HG02571 (cell line): ENCODE measurements at regions not wholly inside any gene's neighbourhood (a gene's known extent, or its start where the extent isn't known, plus 50 kb on each side); places are given as distances from the start of the nearest gene placed in this dataset.
A peak's percentile ranks its signal among the peaks of the same experiment; 100 is the strongest.
"Not testable (repeated sequence)": the region's sequence is repeated elsewhere in the genome, so short reads cannot be mapped to it uniquely, and the experiment has no call there.

ENCODE experiments used
- ATAC-seq: cut with Tn5 transposase; IDR thresholded peaks from one replicate; pipeline ENCODE4 v1.9.1; 2021; ENCODE audit warnings: mild to moderate bottlenecking, moderate library complexity; ENCODE audit not compliant: unreplicated experiment

DNA sequence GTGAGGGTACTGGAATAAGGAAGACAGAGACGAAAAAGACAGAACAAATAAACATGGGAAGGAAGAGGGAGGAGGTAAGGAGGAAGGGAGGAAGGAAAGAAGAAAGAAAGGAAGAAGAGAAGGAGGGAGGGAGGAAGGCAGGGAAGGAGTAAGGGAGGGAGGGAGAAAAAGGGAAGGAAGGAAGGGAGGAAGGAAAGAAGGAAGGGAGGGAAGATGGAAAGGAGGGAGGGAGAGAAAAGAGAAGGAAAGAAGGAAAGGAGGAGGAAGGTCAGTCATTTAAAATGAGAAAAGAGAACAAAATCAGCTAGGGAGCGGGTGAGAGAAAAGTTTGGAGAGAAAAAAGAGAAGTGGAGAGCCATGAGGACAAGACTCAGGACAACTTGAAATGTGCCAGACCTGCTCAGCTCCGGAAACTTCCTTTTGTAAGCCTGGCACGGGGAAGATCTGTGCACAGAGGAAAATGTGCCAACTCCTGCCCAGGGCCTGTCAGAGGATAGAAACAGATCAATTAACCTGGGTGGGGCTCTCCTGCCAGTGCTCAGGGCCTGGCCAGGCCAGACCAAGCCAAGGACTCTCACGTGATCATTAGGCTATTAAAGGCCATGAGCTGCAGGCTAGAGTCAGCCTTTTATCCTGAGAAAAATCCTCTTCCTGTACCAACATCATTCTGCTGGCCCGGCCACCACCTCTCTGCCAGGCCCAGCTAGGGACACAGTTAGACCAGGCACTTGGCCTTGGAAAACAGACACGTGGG lies 50.1 kb upstream of the BCL6 start:
- ATAC-seq, result no peak

DNA sequence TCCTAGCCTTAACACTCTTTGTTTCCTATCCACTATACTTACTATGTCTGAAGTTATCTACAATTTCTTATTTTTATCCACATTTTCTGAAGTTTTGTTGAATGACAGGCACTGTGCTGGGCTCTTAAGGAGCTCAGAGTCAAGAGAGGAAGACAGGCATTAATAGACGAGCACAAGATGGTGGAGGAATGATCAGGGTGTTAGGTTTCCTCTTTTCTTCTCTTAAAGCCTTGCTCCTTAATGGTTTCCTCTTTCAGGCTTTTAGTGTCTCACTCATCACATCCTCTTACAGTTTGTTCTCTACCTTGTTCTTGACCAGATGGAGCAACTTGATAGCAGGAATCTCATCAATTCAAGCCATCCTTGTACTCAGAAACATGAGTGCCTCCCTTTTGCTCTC lies 52.9 kb upstream of the BCL6 start:
- ATAC-seq, result no peak

DNA sequence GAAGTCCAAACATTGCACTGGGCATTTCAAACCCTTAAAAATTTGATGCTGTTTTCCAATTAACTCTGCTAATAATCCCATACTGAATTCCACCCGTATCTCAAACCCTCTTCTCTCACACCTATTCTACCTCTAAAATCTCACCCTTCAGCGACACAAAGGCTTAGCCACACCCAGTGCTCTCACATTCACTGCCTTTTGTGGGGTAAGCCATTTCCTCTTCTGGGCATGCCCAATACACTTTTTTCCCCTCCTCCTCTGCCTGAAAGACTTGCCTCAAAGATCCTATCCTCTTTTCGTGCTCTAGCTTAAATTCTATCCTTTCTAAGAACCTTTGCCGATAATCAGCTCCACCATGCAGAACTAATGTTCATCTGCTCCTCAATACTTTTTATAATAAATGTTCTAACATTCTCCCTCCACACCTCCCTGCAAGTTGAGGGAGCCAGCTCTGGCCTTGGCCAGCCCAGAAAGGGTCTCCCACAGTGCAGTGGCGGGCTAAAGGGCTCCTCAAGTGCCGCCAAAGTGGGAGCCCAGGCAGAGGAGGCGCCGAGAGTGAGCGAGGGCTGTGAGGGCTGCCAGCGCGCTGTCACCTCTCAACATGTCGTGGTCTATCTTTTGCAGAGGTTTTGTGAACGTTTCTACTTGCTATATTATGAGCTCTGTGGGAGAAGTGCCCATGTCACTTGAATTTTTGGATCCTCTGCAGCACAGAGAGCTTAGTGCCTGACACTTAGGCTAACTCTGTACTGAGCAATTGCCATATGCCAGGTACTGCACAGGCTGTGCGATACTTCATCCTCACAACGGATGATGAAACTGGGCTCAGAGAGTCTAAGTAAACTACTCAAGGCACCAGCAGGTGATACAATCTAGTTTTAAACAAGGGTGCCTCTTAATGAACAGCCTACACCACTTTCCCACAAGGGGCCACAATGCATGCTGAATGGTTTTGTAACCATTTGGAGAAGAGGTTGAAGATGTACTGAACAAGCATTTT lies 53.6 kb upstream of the BCL6 start:
- ATAC-seq, result no peak

DNA sequence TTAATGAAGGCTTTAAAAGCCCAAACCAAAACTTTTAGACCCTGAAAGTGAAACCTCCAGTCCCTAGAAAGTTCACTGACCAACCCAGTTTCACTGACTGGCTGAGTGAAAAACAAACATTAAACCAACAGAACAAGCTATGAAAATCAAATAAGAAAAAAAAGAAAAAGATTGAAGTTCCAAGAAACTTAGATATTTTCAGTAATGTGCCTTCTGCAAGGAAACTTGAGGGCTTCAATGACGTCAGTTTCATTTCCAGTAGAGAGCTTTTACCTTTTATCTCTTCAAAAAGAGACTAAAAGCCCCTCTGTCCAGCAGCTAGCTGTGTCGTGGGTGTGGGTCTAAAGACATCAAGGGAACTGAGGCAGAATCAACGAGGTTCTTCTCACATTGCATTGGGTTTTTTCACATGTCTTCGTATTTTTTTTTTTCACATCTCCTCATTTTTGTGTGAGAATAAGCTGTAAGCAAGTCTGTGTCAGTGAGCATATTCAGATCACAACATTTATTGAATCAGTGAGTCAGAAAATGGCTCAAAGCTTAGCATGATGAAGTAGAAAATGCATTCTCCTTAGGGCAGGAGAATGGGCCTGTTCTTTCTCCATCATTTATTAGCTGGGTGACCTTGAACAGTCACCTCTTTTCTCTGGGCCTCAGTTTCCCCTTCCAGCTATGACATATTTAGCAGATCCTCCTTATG lies 54.8 kb upstream of the BCL6 start:
- no peak for ATAC-seq

DNA sequence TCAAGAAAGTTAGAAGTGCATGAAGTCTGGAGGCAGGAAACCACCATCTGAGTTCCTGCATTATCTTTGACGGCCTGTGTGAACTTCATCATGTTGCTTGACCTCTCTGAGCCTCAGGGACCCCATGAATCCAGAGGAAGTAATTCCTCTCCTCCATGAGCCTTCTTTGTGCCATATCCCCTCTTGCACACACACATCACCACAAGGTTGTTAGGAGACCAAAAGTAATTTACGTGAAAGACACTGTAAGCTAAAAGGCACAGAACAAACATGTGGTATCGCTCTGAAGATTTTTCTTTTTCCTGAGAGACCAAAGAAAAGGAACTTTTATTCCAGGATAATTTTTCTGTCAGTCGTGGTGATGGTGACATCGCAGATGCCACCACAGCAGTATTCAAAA lies 55.9 kb upstream of the BCL6 start:
- no peak for ATAC-seq

DNA sequence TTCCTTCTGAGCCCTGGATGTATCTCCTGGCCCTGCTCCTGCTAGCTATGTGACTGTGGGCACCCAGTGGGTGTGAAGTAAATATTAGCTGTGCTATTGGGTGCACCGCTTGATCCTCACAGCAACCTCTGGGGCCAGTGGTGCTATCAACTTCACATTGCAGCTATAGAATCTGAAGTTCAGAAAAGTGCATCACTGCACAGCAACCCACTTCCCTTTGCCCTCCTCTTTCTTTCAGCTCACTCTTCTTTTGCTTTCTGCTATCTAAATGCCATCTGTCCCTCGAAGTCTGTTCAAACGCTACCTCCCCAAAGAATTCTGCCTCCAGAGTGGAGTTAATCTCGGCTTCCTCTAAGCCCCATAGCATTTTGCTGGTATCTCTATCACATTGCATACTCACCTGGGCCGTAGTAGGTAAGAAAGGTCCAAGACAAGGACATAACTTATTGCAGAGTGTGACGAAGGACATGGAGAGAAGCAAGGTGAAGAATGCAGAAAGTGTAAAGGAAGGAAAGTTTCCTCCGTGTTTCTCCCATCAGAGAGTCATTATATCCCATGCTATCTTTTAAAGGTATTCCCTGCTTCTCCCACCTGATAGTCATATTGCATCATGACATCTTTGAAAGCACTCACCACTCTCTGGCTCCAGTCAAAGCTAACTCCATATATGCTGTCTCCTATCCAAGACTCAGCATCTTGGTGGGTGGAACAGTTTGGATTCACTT lies 57.1 kb upstream of the BCL6 start:
- no peak for ATAC-seq

DNA sequence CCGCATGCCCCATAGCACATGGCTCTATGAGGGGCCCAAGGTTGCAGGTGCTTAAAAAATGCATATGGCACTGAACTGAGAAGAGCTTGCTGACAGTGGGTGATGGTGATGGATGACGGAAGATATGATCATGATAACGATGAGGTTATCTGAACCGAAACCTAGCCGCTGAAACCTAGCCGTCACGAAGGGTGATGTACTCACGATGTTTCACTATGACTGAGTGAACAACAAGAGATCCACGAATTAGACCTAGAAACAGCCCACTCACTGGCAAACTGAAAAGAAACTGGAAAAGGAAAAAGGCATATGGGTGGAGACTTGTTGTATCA lies 57.6 kb upstream of the BCL6 start:
- peak; percentile 88 for ATAC-seq

DNA sequence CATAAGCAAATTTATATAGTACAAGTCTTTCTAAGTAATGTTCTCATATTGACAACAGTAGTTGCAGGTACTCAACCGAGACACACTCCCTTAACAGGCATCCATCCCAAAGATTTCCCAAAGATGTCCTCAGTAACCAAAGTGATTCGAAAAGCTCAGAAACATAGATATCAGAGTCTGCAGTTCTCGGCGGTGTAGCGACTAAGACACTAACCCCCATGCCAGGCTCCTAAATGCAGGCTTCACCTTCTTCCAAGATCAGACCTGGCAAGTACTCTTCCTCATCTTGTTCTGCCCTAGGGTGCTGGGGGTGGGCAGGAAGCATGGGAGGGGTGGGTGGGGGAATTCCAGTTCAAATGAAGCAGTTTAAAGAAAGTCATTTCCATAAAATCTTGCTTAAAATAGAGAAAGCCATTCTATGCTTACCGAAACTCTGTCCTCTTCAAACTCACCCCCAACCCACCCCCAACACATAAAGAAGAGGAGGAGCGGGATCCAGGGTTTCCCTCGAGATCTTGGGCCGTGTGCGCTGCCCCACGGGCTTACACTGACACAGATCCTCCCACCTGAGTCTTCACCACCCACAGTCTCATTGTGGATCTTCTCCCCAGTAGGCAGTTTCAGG lies 59.0 kb upstream of the BCL6 start:
- no peak for ATAC-seq

DNA sequence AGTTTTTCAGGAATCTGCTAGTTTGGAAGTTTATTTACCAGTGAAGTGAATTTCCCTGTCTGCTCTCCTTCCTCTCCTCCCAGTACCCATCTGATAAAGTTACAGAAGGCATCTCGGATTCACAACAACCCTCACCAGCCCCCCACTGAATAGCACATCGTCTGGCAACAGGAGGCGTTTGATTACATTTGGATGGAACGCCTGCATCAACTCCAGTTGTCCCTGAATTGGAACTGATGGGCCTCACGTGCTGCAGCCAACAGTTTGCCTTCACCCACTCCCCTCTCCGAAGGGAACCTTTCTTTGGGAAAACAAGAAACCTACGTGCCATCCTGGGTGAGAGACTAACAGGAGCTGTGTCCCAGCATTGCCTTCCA lies 59.5 kb upstream of the BCL6 start:
- no peak for ATAC-seq

DNA sequence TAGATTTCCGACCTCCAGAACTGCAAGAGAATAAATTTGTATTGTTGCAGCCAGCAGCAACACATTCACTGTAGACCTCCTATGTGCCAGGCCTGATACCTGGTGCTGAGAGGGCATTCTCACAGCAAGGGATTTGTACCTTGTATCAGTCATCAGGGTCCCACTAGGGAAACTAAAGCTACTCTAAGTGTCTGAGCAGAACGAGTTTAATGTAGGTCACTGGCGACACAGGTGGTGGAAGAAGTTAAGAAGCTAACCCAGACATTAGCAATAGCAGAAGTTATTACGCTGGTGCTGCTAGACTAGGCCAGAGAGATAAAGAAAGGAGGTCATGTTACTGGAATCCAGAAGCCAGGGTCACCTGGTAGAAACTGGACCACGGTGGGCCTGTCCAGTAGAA lies 60.5 kb upstream of the BCL6 start:
- ATAC-seq, result no peak

DNA sequence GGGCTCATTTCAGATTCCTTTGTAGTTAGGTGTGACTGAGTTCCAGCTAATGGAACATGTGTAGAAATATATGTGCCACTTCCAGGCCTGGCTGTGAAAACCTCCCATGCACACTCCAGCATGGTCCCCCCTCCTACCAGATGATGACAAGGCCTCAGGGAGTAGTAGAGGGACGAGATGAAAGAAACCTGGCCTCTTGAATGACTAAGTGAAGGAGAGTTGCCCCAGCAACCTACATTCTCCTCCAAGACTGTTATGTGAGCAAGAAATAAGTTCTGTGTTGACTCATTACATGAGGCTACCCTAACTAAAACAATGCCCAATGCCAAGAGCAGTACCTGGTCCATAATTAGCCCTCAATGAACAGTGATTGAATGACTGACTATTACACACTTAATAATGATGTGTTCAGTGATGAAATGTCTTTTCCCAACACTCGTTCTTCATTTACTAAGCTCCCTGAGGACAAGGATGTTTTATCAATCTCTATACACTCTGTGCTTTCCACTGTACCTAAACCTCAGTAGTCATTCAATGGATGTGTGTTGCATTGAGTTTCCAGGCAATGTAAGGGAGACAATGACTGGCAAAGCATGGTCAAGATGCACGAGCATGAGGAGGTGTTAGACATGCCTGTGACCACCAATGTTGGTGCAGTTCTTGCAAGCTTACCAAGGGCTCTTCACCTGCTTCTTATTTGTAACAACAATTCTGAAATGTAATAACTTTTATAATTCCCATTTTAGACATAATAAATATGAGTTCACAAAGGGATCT lies 62.0 kb upstream of the BCL6 start:
- no peak for ATAC-seq

DNA sequence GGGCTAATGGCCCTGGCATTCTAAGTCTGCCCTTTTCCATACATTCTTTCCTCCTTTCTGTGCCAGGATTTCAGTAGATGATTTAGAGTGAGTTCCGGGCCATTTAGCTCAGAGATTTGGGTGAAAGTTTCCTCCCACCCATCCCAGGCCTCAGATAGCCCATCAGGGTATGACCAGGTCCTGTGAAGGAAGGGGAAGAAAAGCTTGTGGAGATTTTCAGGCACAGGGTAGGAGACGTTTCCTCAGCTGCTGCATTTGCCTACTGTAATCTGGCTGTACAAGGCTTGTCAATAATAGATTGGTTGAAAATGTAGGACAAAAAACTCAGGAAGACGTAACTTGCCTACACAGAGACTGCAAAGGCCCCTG lies 63.2 kb upstream of the BCL6 start:
- no peak for ATAC-seq

DNA sequence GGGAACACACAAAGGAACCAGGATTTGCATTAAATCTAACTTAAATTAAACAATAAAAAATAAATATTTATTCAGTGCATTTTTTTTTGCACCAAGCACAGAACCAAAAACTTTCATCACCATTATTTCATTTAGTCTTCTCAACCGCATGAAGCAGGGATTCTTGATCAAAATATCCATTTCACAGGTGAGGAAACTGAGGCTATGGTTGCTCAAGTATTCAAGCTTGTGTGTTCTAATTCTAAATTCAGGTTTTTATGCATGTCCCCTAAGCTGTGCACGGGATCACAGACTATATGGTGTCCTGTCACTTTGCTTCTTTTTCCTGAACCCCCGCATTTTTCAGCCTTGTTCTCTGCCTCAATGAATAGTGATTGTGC lies 64.3 kb upstream of the BCL6 start:
- ATAC-seq, result no peak

DNA sequence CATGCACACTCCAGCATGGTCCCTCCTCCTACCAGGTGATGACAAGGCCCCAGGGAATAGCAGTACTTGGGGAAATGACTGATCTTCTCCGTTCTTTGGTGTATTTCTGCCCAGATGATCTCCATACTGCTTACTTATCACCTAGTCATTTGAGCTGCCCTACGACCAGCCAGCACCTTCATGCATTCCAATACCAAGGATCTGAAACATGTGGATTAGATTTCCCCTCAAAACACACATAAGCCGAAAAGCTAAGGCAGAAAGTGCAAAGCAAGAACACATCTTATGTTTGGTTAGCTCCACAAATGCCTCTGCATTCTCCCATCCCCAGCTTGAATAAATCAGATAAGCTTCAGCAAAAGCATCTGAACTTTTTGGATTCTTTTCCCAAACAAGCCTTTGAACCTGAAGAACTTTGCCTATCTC lies 64.8 kb upstream of the BCL6 start:
- no peak for ATAC-seq

DNA sequence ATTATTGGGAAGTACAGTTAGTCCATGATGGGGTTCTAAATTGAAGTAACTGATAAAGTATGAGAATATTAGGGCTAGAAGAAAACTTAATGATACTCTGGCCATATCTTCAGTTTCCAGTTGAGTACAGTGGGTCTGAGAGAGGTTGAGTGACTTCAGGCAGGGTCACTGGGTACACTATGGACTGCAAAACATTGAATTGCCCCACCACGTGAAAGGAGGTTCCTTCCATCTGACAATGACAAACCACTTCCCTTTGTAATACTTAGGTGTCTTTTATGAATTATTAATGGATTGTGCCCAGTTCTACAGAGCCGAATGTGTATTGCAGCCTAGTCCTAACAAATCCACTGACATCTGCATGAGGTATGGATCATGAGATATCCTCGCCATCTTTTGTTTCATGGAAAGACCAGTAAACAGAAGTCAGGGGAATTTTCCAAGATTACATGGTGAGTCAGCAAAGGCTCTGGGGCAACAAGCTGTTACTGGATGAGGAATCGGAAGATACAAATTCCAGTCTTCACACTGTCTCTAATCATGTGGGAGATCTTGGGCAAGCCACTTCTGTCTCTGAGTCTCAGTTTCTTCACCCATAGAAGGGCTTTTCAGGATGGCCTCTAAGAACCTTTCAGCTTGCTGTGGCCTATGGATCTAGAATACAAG lies 66.5 kb upstream of the BCL6 start:
- ATAC-seq, result no peak

DNA sequence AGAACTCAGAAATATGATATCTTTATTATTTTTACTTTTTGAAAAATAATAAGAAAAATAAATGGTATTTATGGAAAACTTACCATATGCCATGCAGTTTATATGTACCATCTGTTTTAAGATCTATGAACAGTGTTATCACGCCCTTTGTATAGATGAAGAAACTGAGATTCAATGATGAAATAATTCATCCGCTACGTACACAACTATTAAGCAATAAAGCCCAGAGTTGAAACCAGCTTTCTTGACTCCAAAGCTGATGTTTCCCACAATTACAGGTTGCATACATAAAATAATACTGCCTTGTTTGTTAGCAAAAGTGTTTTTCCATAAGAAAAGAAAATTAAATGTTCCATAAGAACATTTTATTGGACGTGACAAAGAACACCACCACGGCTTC lies 67.2 kb upstream of the BCL6 start:
- ATAC-seq, result no peak

DNA sequence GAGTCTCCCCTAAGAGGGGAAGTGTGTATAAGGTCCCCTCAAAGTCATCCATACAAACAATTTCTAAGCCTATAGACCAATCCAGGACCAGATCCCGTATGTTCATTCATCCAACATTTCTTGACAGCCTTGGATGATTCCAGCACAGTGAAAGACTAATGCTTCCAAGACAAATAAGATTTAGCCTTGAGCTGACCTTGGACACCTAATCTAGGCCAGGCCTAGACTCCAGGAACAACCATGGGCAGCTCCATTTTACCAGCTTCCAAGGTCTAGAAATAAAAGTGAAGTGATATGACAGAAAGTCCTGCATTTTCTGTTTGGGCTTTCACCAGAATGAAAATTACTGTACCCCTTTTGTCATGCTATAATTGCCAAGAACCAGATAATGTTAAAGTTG lies 67.9 kb upstream of the BCL6 start:
- ATAC-seq, result no peak

DNA sequence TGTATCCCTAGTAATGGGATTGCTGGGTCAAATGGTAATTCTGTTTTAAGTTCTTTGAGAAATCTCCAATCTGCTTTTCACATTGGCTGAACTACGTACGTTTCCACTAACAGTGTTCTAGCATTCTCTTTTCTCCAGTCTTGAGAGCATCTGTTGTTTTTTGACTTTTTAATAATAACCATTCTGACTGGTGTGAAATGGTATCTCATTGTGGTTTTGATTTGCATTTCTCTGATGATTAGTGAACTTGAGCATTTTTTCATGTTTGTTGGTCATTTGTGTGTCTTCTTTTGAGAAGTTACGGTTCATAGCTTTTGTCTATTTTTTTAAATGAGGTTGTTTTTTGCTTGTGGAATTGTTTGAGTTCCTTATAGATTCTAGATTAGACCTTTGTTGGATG lies 72.5 kb upstream of the BCL6 start:
- not testable (repeated sequence) for ATAC-seq

DNA sequence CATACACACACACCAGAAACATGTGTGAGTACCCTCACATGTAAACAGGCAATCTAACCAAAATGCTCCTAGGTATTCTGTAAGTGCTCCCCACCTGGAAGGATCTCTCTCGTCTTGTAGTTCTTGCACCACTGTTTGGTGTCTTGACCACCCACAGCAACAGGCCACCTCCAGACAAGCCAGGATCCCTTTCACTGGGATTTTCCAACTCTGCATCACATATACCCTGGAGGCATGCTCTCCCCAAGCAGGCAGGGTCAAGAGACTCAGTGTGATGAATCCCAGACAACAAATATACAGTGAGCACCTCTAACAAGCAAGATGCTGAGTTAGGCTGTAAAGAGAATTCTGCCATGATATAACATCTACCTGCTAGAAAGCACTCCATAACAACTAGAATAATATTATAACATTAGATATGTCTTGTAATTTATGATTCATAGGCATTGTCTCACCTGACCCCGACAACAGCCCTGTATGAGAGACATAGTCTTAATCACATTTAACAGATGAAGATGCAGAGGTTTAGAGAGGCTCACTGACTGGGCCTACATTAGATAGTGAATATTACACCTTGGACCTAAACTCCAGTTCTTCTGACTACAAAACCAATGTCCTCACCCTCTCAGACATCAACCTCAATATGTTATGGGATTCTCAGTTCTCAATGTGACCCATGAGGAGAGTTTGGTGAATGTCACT lies 76.5 kb upstream of the BCL6 start:
- ATAC-seq, result no peak
